ENCODE measurements at regions not wholly inside any gene's neighbourhood (a gene's known extent, or its start where the extent isn't known, plus 50 kb on each side); places are given as distances from the start of the nearest gene placed in this dataset.
"Not testable (repeated sequence)": the region's sequence is repeated elsewhere in the genome, so short reads cannot be mapped to it uniquely, and the experiment has no call there.

DNA sequence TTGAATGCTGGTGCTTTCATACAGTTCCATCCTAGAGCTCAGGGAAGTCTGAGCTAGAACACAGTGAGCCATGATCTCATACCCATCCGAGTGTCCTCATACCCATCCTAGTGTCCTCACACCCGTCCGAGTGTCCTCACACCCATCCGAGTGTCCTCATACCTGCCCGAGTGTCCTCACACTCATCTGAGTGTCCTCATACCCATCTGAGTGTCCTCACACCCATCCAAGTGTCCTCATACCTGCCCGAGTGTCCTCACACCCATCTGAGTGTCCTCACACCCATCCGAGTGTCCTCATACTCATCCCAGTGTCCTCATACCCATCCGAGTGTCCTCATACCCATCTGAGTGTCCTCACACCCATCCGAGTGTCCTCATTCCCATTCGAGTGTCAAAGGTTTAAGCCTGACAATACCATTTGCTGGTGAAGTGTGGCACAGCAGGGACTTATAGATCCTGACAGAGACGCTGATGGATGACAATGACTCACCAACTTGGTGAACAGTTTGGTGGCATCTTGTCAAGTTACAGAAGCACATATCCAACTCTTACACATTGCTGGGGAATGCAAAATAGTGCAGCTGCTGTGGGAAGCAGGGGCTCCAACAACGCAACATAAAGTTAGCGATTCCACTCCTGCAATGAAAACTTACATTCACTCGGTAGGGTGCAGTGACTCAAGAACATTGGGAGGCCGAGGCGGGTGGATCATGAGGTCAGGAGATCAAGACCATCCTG lies 77.0 kb upstream of the COL5A1 start:
- intact Hi-C loops (cut with micrococcal nuclease), result no loop called here
- ChIA-PET POLR2A (no interaction called here), CTCF (no interaction called here)
- Mint-ChIP-seq H3K27me3 (no peaks in the 10 kb centered on the region), H3K36me3 (no peaks in the 10 kb centered on the region), H3K4me1 (ENCODE audit: low read depth) (peaks cover 3% of the 10 kb centered on the region), H3K9me3 (peaks cover 13% of the 10 kb centered on the region), H3K4me3 (no peak overlapping the region), H3K27ac (no peak overlapping the region)
- no peak for DNase-seq

DNA sequence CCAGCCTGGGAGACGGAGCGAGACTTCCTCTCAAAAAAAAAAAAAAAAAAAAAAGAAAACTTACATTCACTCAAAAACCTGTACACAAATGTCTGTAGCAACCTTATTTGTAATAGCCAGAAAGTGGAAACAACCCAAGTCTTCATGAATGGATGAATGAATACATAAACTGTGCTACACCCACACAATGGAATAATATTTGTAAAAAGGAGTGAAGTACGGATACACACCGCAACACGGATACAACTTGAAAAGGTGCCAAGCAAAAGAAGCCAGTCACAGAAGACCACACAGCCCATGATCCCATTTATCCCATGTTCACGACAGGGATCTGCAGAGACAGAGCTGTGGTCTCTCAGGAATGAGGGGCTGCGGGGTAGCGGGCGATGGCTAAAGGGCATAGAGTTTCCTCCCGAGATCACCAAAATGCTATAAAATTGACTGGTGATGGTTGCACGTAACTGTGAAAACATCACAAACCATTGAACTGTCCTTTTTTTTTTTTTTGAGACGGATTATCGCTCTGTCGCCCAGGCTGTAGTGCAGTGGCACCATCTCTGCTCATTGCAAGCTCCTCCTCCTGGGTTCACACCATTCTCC lies 76.2 kb upstream of the COL5A1 start:
- Mint-ChIP-seq H3K4me3 (no peak overlapping the region), H3K4me1 (ENCODE audit: low read depth) (peaks cover 2% of the 10 kb centered on the region), H3K27me3 (no peaks in the 10 kb centered on the region), H3K27ac (no peak overlapping the region), H3K9me3 (peaks cover 13% of the 10 kb centered on the region), H3K36me3 (no peaks in the 10 kb centered on the region)
- no peak for DNase-seq
- ChIA-PET CTCF (no interaction called here), POLR2A (no interaction called here)
- intact Hi-C loops (cut with micrococcal nuclease), result no loop called here

DNA sequence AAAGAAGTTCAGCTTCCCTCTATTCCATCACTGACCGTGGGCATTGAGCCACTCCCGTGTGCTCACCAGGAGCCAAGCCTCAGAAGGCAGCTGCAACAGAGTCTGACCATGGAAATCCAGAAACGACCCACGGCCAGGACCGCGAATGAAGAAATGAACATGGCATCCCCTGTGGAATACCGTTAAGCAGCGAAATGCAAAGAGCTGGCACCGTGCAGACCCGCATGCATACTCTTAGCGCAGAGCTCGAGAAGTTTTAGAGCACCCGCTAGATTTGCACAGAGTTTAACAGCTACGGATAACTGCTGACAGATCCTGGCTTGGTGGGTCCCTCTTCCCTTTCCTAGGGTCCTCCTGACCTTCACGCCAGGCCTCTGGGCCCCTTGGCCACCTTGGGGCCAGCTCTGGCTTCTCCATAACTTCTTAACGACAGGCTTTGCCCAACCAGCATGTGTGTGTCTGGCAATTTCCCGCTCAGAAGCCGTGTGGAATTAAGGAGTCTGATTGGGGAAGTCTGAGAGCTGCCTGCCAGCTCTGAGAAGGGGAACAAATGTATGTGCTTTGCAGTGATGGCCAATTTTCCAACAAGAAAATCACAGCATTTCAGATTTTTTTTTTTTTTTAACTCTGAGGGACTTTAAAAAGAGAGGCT lies 75.3 kb upstream of the COL5A1 start:
- Mint-ChIP-seq H3K9me3 (peaks cover 13% of the 10 kb centered on the region), H3K27me3 (no peaks in the 10 kb centered on the region), H3K4me1 (ENCODE audit: low read depth) (no peaks in the 10 kb centered on the region), H3K27ac (no peak overlapping the region), H3K36me3 (no peaks in the 10 kb centered on the region), H3K4me3 (no peak overlapping the region)
- intact Hi-C loops (cut with micrococcal nuclease), result no loop called here
- CTCF ChIA-PET, result no interaction called here
- no peak for DNase-seq
- POLR2A ChIA-PET, result no interaction called here

DNA sequence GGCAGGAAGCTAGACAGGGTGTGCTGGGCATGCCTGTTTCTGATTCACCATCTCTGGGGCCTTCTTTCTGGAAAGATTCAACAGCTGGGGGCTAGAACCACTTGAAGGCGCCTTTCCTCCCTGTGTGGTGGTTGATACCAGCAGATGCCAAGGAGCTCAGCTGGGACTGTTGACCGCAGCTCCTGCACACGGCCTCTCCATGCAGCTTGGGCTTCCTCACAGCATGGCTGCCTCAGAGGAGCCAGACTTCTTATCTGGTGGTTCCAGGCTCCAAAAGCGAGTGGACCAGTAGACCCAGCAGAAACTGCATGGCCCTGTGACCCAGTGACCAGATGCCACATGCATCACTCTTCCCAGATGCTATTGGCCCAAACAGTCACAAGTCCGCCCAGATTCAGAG lies 74.7 kb upstream of the COL5A1 start:
- no peak overlapping the region for H3K27ac Mint-ChIP-seq
- CTCF ChIA-PET, result no interaction called here
- no peaks in the 10 kb centered on the region for H3K4me1 Mint-ChIP-seq (ENCODE audit: low read depth)
- peak; percentile 3 for DNase-seq
- H3K27me3 Mint-ChIP-seq, result no peaks in the 10 kb centered on the region
- intact Hi-C loops (cut with micrococcal nuclease), result no loop called here
- peaks cover 13% of the 10 kb centered on the region for H3K9me3 Mint-ChIP-seq
- H3K4me3 Mint-ChIP-seq, result no peak overlapping the region
- H3K36me3 Mint-ChIP-seq, result no peaks in the 10 kb centered on the region
- POLR2A ChIA-PET, result no interaction called here

DNA sequence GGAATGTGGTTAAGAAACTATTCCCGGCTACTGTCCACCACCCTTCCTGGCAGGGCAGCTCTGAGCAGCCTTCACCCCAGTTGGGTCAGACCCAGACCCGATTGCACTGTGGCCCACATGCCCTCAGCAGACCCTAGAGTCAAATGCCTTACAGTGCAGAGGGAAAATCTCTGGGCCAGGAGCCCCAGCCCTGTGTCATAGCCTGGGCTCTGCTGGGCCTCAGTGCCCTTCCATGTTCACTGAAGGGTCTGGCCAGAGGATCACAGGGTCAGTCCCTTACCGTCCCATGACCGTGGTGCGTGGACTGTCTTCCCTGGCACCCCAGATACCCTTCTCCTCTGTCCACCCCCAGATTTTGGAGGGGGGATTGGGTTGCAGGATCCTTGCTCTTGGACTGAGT lies 73.5 kb upstream of the COL5A1 start:
- peak; percentile 1 for DNase-seq
- H3K9me3 Mint-ChIP-seq, result peaks cover 10% of the 10 kb centered on the region
- H3K27ac Mint-ChIP-seq, result no peak overlapping the region
- ChIA-PET POLR2A (no interaction called here), CTCF (no interaction called here)
- intact Hi-C loops (cut with micrococcal nuclease), result no loop called here
- no peaks in the 10 kb centered on the region for H3K36me3 Mint-ChIP-seq
- H3K4me3 Mint-ChIP-seq, result no peak overlapping the region
- H3K4me1 Mint-ChIP-seq (ENCODE audit: low read depth), result no peaks in the 10 kb centered on the region
- H3K27me3 Mint-ChIP-seq, result no peaks in the 10 kb centered on the region

DNA sequence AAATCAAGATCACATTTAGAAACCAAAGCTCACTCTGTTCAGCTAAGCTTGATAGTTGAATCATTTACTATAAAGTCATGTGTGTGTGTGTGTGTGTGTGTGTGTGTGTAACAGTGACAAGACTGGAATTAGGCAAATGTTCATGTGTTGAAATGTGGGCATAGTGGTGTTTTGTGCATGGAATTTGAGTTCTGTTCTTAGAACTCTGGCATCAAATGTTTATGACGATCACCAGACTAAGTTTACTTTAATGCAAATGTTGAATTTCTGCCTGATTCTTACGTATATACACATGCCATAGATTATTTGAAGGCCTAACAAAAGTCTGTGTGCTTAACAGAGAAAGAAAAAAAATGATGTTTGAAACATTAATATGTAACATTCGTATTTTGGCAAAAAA lies 72.8 kb upstream of the COL5A1 start:
- no peak overlapping the region for H3K27ac Mint-ChIP-seq
- no peak for DNase-seq
- H3K4me3 Mint-ChIP-seq, result no peak overlapping the region
- ChIA-PET POLR2A (no interaction called here), CTCF (no interaction called here)
- intact Hi-C loops (cut with micrococcal nuclease), result no loop called here
- H3K4me1 Mint-ChIP-seq (ENCODE audit: low read depth), result no peaks in the 10 kb centered on the region
- peaks cover 10% of the 10 kb centered on the region for H3K9me3 Mint-ChIP-seq
- no peaks in the 10 kb centered on the region for H3K27me3 Mint-ChIP-seq
- H3K36me3 Mint-ChIP-seq, result no peaks in the 10 kb centered on the region

DNA sequence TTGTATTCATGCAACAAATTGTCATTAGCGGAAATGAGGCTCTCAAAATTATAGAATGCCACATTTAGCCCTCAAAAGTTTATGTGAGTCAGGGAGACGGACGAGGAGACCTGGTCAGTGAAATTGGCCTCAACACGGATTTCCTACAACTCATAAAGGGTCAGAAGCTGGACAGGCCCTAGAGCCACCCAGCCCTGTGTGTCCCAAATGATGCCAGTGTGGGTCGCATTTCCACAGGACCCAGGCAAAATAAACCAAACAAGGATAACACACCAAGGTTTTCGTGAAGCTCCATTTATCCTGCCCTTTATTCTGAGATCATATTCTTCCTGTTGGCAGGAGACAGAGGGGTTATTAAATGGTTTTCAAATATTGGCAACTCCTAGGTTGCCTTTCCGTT lies 72.0 kb upstream of the COL5A1 start:
- peaks cover 10% of the 10 kb centered on the region for H3K9me3 Mint-ChIP-seq
- no peak overlapping the region for H3K27ac Mint-ChIP-seq
- no peak overlapping the region for H3K4me3 Mint-ChIP-seq

DNA sequence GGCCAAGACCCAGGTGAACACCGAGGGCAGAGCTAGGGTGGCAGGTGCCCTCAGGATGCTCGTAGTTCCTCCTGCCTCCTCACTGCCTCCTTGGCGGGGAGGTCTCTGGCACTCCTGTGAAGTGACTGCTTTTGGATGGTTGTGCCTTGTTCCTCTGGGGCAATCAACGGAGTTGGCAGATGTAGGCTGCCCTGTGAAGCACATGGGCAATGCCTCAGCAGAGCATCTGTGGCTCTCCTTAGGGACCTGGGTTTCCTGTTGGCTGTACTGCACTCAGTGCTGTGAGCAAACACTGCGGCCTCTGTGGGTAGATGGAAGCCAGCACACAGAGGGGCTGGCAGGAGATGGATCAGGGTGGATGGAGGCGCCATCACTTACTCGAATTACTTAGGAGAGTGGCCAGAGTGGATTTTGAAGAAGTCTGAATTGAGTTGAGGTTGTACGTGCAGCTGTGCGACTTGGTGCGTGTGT lies 71.4 kb upstream of the COL5A1 start:
- Mint-ChIP-seq H3K27ac (no peak overlapping the region), H3K4me1 (ENCODE audit: low read depth) (no peaks in the 10 kb centered on the region), H3K4me3 (no peak overlapping the region), H3K9me3 (peaks cover 10% of the 10 kb centered on the region), H3K27me3 (no peaks in the 10 kb centered on the region), H3K36me3 (no peaks in the 10 kb centered on the region)
- intact Hi-C loops (cut with micrococcal nuclease), result no loop called here
- POLR2A ChIA-PET, result no interaction called here
- peak; percentile 4 for DNase-seq
- CTCF ChIA-PET, result no interaction called here

More for the DNA sequence above, 72.0 kb upstream of the COL5A1 start:
- intact Hi-C loops (cut with micrococcal nuclease), result no loop called here
- no peaks in the 10 kb centered on the region for H3K4me1 Mint-ChIP-seq (ENCODE audit: low read depth)
- ChIA-PET POLR2A (no interaction called here), CTCF (no interaction called here)
- DNase-seq, result no peak
- no peaks in the 10 kb centered on the region for H3K27me3 Mint-ChIP-seq
- no peaks in the 10 kb centered on the region for H3K36me3 Mint-ChIP-seq

DNA sequence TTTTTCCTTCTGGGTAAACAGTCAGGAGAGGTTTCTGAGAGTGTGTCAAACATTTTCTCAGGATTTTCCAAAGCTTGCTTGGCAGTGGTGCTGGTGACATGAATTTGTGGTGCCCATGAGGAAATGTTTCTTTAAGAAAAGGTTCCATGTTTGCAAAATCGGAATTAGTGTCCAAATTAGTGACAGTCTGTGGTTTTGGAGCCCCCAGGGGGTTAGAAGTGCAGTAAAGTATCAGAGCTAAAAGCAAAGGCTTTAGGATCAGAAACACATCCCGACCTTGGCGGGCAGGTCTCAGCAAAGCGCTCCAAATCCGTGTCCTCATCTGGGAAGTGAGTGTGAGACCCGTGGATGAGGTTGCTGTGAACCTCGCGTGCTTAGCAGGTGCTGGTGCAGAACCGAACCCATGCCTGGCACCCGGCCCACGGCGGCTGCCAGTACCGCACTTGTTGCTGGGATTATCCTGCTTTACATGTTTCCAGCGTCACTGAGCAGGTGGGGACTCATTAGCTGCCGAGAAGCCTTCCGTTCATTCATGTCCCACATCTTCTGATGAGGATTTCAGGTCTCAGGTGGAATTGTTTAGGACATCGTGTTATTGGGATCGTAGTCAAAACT lies 70.8 kb upstream of the COL5A1 start:
- CTCF ChIA-PET, result no interaction called here
- Mint-ChIP-seq H3K27me3 (no peaks in the 10 kb centered on the region), H3K4me1 (ENCODE audit: low read depth) (no peaks in the 10 kb centered on the region), H3K9me3 (peaks cover 8% of the 10 kb centered on the region), H3K27ac (no peak overlapping the region), H3K36me3 (no peaks in the 10 kb centered on the region), H3K4me3 (no peak overlapping the region)
- intact Hi-C loops (cut with micrococcal nuclease), result no loop called here
- DNase-seq, result peak; percentile 4
- POLR2A ChIA-PET, result no interaction called here

DNA sequence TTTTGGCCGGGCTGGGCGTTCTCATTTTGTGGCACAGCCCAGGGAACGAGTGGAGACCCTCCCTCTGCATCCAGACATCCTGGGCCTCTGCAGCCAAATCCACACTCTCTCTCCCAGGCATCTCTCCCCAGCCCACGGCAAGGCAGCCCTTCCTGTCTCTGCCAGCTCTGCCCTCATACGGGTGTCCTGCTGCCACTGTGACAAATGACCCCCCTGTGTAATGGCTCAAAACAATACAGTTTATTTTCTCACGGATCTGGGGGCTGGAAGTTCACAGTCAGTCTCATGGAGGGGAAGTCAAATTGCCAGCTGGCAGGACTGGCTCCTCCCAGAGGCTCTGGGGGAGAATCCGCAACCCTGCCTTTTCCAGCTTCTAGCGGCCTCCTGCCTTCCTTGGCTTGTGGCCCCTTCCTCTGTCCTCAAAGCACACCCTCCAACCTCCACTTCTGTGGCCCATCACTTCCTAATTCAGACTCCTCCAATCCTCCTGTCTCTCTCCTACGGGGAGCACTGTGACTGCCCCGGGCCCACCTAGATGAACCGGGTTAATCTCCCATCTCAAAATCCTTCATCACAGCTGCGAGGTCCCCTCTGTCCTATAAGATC lies 70.2 kb upstream of the COL5A1 start:
- intact Hi-C loops (cut with micrococcal nuclease), result no loop called here
- DNase-seq, result peak; percentile 3
- POLR2A ChIA-PET, result no interaction called here
- Mint-ChIP-seq H3K27ac (no peak overlapping the region), H3K36me3 (no peaks in the 10 kb centered on the region), H3K4me1 (ENCODE audit: low read depth) (no peaks in the 10 kb centered on the region), H3K4me3 (no peak overlapping the region), H3K27me3 (no peaks in the 10 kb centered on the region), H3K9me3 (peaks cover 8% of the 10 kb centered on the region)
- CTCF ChIA-PET, result no interaction called here

DNA sequence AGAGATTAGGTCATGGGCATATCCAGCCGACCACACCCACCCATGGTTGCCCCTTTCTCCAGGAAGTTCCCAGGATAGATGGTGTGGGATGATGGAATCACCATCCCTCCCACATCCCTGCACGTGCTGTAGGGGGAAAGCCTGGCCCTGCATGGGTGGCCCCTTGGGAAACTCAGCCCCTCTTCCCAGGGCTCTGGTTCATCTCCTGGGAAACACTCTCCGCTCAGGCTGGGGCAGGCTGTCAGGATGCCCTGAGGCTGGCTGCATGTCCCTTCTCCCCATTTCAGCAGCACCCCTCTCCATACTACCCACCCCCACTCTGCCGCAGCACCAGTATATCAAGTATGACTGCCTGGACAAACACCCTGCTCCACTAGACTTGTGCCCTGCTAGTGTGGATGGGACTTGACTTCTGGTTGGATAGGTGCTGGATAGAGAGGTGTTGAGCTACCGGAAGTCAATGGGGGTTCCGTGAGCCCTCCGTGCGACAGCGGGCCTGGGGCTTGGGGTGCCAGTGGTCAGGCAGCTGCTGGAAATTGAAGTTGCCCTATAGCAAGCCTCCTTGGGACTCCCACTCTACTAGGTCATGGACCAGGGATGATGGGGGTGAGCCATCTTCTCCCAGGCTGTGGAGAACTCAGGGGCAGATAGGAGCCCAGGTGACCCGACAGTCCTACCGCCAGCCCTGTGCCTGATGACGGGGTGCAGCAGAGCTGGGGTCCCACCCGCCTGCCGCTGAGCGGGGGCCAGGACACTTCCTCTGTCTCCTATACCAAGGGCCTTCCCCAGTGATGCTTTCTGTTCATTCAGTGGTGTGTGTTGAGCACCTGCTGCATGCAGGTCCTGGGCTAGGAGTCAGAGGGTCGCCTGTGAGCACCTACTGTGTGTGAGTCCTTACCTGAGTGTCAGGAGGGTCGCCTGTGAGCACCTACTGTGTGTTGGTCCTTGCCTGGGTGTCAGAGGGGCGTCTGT lies 69.4 kb upstream of the COL5A1 start:
- H3K36me3 Mint-ChIP-seq, result no peaks in the 10 kb centered on the region
- DNase-seq, result peak; percentile 18
- intact Hi-C loops (cut with micrococcal nuclease), result no loop called here
- H3K4me1 Mint-ChIP-seq (ENCODE audit: low read depth), result no peaks in the 10 kb centered on the region
- H3K27me3 Mint-ChIP-seq, result no peaks in the 10 kb centered on the region
- H3K4me3 Mint-ChIP-seq, result no peak overlapping the region
- POLR2A ChIA-PET, result no interaction called here
- H3K9me3 Mint-ChIP-seq, result peaks cover 3% of the 10 kb centered on the region
- no peak overlapping the region for H3K27ac Mint-ChIP-seq
- CTCF ChIA-PET, result no interaction called here

DNA sequence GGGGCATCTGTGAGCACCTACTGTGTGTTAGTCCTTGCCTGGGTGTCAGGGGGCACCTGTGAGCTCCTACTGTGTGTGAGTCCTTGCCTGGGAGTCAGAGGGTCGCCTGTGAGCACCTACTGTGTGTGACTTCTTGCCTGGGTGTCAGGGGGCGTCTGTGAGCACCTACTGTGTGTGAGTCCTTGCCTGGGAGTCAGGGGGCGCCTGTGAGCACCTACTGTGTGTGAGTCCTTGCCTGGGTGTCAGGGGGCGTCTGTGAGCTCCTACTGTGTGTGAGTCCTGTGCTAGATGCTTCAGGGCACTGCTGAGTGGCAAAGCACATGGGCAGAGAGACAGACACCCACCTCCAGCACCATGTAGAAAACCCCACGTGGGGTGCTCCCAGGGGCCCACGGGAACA lies 66.9 kb upstream of the COL5A1 start:
- H3K27me3 Mint-ChIP-seq, result peaks cover 13% of the 10 kb centered on the region
- DNase-seq; POLR2A ChIA-PET; CTCF ChIA-PET; intact Hi-C loops (cut with micrococcal nuclease); H3K9me3 Mint-ChIP-seq; H3K27ac Mint-ChIP-seq; H3K4me3 Mint-ChIP-seq; H3K36me3 Mint-ChIP-seq; H3K4me1 Mint-ChIP-seq (ENCODE audit: low read depth): not testable (repeated sequence)
